Ovary (tissue), 3 donors: ENCODE measurements at regions not wholly inside any gene's neighbourhood (a gene's known extent, or its start where the extent isn't known, plus 50 kb on each side); places are given as distances from the start of the nearest gene placed in this dataset.

Source experiments
- CTCF ChIP-seq, 3 donors: fragments of 450-650 bp in 2 of 3; fragments of 200-600 bp in 1 of 3; IDR thresholded peaks; one replicate each; pipeline versions ENCODE4 v1.5.1 to v1.8.0; 2016 to 2022; ENCODE audit warnings: antibody characterized with exemption in 3 of 3, mild to moderate bottlenecking in 1 of 3
- POLR2A ChIP-seq: fragments of 450-650 bp; IDR thresholded peaks from one replicate; pipeline ENCODE4 v1.6.1; 2017; ENCODE audit warnings: antibody characterized with exemption, mild to moderate bottlenecking, moderate library complexity
- donor health status: DM: no; HTN: no; CAD: no.

- TF ChIP-seq CTCF (IDR thresholded peaks at IDR 0.05) (no peak), POLR2A (no peak)
Observed at GRCh38 chr14:103204852-103205540, 81.7 kb downstream of the TNFAIP2 start.
